Peyer's patch (tissue), 4 donors: ENCODE measurements at regions not wholly inside any gene's neighbourhood (a gene's known extent, or its start where the extent isn't known, plus 50 kb on each side); places are given as distances from the start of the nearest gene placed in this dataset.

ENCODE experiments used
- DNase-seq, 3 donors: peaks; one replicate each; pipeline ENCODE4 v3.0.0-alpha.2; 2017 to 2019
- H3K27ac ChIP-seq, 4 donors: fragments of 200-600 bp; sonication (generic); one replicate each; pipeline ENCODE4 v1.5.1; 2016 to 2019
- H3K27me3 ChIP-seq, 2 donors: fragments of 200-600 bp; sonication (generic); one replicate each; pipeline ENCODE4 v1.5.1; 2019
- H3K36me3 ChIP-seq, 3 donors: fragments of 200-600 bp; sonication (generic); one replicate each; pipeline ENCODE4 v1.5.1; 2016 to 2019
- H3K4me1 ChIP-seq, 4 donors: fragments of 200-600 bp; sonication (generic); one replicate each; pipeline ENCODE4 v1.5.1; 2016 to 2019
- H3K4me3 ChIP-seq, 4 donors: fragments of 200-600 bp; sonication (generic); 1 replicate in 3 of 4; 2 replicates in 1 of 4; pipeline ENCODE4 v1.5.1; 2016 to 2019; ENCODE audit warnings: mild to moderate bottlenecking in 1 of 4
- H3K9me3 ChIP-seq, 4 donors: fragments of 200-600 bp; sonication (generic); one replicate each; pipeline ENCODE4 v1.5.1; 2016 to 2019; ENCODE audit warnings: mild to moderate bottlenecking in 1 of 4
- POLR2A ChIP-seq, 2 donors: fragments of 450-650 bp; IDR thresholded peaks; one replicate each; pipeline ENCODE4 v1.5.1; 2017; ENCODE audit warnings: antibody characterized with exemption in 2 of 2, mild to moderate bottlenecking in 2 of 2, moderate library complexity in 2 of 2
- TF ChIP-seq, protein P1 (sequence below), 6 experiments: fragments of 450-650 bp in 4 of 6; fragments of 200-600 bp in 2 of 6; sonication (generic) in 1 of 6; IDR thresholded peaks; one replicate each; pipeline ENCODE4 v1.5.1; 2017 to 2019; ENCODE audit warnings: antibody characterized with exemption in 6 of 6, mild to moderate bottlenecking in 3 of 6, moderate library complexity in 1 of 6

- no peaks in the 10 kb centered on the region for H3K27me3 ChIP-seq
- H3K36me3 ChIP-seq: no peaks in the 10 kb centered on the region
- DNase-seq: no peak
- H3K4me1 ChIP-seq: no peaks in the 10 kb centered on the region
- H3K4me3 ChIP-seq: no peak overlapping the region
- H3K9me3 ChIP-seq: no peaks in the 10 kb centered on the region
- H3K27ac ChIP-seq: no peak overlapping the region
- TF ChIP-seq, protein P1, sequence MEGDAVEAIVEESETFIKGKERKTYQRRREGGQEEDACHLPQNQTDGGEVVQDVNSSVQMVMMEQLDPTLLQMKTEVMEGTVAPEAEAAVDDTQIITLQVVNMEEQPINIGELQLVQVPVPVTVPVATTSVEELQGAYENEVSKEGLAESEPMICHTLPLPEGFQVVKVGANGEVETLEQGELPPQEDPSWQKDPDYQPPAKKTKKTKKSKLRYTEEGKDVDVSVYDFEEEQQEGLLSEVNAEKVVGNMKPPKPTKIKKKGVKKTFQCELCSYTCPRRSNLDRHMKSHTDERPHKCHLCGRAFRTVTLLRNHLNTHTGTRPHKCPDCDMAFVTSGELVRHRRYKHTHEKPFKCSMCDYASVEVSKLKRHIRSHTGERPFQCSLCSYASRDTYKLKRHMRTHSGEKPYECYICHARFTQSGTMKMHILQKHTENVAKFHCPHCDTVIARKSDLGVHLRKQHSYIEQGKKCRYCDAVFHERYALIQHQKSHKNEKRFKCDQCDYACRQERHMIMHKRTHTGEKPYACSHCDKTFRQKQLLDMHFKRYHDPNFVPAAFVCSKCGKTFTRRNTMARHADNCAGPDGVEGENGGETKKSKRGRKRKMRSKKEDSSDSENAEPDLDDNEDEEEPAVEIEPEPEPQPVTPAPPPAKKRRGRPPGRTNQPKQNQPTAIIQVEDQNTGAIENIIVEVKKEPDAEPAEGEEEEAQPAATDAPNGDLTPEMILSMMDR (IDR thresholded peaks at IDR 0.05): no peak
- TF ChIP-seq POLR2A (IDR thresholded peaks at IDR 0.05): no peak
Measured at GRCh38 chr5:107302441-107302840, 368.3 kb downstream of the EFNA5 start.

DNA sequence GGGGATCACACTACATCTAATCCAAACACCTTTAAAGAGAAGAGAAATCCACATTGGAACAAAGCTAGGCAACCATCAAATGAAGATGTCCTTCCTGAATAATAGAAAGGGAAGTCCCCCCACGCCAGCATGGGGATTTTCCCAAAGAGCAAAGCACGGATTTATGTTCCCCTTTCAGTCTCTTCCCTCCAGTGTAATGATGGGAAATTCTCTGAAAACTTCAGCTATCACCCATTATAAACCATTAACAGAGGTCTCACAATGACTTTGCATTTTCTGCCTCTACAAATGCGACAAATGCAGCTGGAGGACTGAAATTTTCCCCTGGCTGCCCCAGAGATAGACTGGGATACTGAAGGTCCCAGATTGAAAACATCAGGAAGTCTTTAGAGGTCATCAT, 368.7 kb downstream of the EFNA5 start:
- Histone ChIP-seq H3K36me3 (no peaks in the 10 kb centered on the region), H3K4me1 (no peaks in the 10 kb centered on the region), H3K27ac (no peak overlapping the region), H3K9me3 (no peaks in the 10 kb centered on the region), H3K27me3 (no peaks in the 10 kb centered on the region), H3K4me3 (no peak overlapping the region)
- TF ChIP-seq, protein P1 (IDR thresholded peaks at IDR 0.05): no peak
- TF ChIP-seq POLR2A (IDR thresholded peaks at IDR 0.05): no peak
- no peak for DNase-seq

DNA sequence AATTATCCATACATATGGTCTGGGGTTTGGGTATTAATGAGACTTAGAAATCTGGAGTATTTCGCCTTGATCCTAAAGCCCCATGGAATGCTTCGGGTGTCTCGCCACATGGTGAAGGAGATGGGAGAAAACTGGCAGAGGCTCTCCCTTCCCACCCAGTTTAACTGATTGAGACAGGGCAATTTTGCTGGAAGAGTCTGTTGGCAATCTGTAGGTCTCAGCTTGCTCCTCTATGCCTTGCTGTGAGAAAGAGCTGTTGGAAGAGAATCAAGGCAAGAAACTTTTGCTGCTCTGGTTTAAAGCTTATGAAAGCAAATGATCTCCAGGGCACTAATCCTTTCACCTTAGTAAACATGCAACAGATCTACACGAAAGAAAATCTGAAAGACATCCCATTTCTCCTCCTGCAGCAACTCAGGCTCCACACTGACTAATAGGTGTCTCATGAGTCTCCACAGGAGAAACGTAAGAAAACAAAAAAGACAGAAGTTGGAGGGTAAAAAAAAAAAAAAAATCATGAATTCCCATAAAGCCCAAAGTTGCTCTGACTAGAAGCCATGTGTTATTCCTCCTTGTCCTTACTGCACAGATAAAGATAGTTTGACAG, 369.9 kb downstream of the EFNA5 start:
- no peak overlapping the region for H3K27ac ChIP-seq
- no peaks in the 10 kb centered on the region for H3K4me1 ChIP-seq
- H3K27me3 ChIP-seq: no peaks in the 10 kb centered on the region
- H3K36me3 ChIP-seq: no peaks in the 10 kb centered on the region
- no peaks in the 10 kb centered on the region for H3K9me3 ChIP-seq
- TF ChIP-seq, protein P1 (IDR thresholded peaks at IDR 0.05): no peak
- no peak for TF ChIP-seq POLR2A (IDR thresholded peaks at IDR 0.05)
- H3K4me3 ChIP-seq: no peak overlapping the region
- DNase-seq: no peak

DNA sequence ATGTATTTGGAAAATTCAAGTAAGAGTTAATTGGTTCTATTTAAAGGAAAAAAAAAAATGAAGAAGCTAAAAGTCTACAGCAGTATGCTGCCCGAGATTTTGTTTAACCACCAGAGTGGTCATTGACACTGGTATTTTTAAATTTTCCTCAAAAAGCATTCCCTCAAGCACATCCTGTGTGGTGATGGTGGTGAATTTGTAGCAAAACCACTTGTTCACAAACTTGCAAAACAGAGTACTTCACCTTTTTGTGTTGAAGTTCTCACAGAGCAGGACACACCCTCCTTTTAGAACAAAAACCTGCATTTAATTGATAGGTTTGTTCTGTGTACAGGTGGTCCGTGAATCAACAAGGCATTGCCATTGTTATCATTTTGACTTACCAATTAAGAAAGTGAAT, 374.2 kb downstream of the EFNA5 start:
- Histone ChIP-seq H3K27me3 (no peaks in the 10 kb centered on the region), H3K36me3 (no peaks in the 10 kb centered on the region), H3K27ac (no peak overlapping the region), H3K9me3 (no peaks in the 10 kb centered on the region), H3K4me3 (no peak overlapping the region), H3K4me1 (no peaks in the 10 kb centered on the region)
- TF ChIP-seq POLR2A (IDR thresholded peaks at IDR 0.05): no peak
- TF ChIP-seq, protein P1 (IDR thresholded peaks at IDR 0.05): no peak
- no peak for DNase-seq

DNA sequence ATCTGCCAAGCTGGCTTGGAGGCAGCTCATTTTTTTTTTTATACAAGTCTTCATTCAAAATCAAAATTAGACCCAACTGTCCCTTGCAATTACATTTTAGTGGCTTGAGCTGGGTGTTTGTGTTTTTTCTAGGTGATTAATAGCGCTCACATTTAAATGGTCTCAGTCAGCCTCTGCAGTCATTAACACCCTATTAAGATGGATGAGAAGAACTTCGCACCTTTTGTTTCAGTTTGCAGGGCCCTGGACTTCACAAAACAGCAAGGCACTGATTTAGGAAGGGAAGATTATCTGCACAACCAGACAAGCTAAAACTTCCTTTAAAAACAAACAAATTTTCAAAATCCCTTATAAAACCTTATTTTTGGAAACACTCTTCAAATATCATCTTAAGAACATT, 374.8 kb downstream of the EFNA5 start:
- DNase-seq: no peak
- Histone ChIP-seq H3K4me3 (no peak overlapping the region), H3K27me3 (no peaks in the 10 kb centered on the region), H3K9me3 (no peaks in the 10 kb centered on the region), H3K36me3 (no peaks in the 10 kb centered on the region), H3K4me1 (no peaks in the 10 kb centered on the region), H3K27ac (no peak overlapping the region)
- no peak for TF ChIP-seq POLR2A (IDR thresholded peaks at IDR 0.05)
- TF ChIP-seq, protein P1 (IDR thresholded peaks at IDR 0.05): no peak

DNA sequence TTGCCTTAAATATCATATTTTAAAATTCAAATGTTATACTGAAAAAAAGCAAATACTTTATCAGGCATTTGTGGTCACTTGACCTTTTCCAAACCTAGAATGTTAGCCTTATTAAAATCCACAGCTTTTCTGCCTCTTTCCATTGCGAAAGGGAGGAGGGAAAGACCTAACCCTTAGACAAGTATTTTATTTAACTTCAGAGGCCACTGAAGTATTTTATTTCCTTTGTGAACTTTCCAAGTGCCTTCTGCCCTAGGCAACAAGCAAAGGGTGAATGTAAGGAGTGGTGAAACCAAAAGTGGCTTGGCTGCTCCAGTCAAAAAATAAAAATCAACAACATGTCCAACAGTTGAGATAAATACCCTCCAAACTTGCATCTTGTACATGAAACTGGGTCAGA, 376.1 kb downstream of the EFNA5 start:
- TF ChIP-seq, protein P1 (IDR thresholded peaks at IDR 0.05): no peak
- no peak for TF ChIP-seq POLR2A (IDR thresholded peaks at IDR 0.05)
- DNase-seq: no peak
- no peak overlapping the region for H3K27ac ChIP-seq

More for the DNA sequence above, 376.1 kb downstream of the EFNA5 start:
- Histone ChIP-seq H3K36me3 (no peaks in the 10 kb centered on the region), H3K9me3 (no peaks in the 10 kb centered on the region), H3K4me3 (no peak overlapping the region), H3K27me3 (no peaks in the 10 kb centered on the region), H3K4me1 (no peaks in the 10 kb centered on the region)
